Activated CD8-positive, alpha-beta memory T cell treated with anti-CD3 and anti-CD28 coated beads, Interleukin-2, amount 50 U/mL, for 4 hours (primary cell): ENCODE measurements at regions not wholly inside any gene's neighbourhood (a gene's known extent, or its start where the extent isn't known, plus 50 kb on each side); places are given as distances from the start of the nearest gene placed in this dataset.
"Not testable (repeated sequence)": the region's sequence is repeated elsewhere in the genome, so short reads cannot be mapped to it uniquely, and the experiment has no call there.

ENCODE experiments used
- DNase-seq: peaks from one replicate; pipeline ENCODE4 v3.0.0-alpha.2; 2020

DNA sequence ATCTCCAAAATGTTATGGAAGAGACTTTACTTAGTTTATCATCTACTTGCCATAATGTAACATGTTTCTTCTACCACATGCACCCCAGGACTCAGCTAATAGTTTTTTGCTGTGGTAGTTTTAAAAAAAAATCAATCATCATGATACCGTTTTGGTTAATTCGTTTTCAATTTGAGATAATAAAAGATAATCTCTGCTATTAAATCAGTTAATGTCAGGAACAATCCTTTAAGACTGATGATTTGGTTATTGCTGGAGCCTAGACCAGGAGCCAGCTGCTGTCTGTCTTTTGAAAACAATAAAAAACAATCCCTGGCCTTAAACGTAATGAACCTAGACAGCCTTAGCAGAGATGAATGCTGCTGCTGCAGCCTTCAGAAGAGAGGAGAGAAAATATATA lies 403.7 kb downstream of the OXSM start:
- no peak for DNase-seq

DNA sequence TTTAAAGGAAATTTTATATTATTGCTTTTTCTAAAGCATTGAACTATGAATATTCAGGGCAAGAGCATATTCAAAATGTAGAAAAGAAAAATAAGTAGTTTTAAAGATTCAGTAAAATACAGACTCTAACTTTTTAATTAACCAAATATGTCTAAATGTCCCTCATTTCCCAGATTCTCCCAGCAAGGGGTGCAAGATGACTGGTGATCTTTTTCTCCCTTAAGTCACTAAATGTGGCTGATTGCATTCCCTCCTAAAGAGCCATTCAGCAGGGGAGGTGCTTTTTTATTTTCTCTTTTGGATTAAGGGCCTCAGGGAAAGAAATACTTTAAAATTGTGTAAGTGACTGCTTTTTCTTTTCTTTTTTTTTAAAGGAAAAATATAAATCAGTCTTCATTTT lies 406.9 kb downstream of the OXSM start:
- no peak for DNase-seq

DNA sequence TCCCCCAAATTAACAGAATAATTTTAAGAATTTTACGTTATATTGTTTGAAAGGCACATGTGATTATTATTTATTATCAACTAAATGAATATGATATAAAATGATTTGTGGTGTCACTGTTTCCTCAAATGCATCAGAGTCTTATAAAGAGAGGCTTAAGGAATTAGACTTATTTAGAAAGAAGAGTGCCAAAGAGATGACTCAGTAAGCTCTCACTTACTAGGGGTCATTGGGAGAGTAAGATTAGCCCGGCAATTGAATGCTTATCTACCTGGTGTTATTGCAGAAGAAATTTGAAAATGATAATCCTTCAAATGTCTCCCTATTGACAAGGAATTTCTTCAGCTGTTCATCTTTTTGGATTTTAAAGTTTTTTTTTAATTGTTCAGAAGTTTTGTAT lies 408.7 kb downstream of the OXSM start:
- no peak for DNase-seq

DNA sequence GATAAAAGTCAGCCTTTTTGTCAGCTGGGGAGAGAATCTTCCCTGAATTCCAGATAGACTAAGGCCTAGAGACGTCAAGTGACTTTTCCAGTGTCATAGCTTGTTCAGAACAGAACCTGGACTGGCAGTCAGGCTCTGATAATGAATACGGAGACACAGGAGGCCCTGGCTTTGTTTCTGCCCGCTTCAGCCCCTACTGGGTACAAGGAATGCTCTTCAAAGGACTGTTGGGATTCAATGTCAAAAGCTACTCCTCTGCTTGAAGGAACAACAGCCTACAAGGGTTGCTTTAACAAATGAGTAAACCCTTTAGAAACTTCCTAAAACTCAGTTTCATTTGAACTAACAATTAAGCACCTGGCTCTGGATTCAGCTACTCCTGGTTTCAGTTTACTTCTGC lies 412.3 kb downstream of the OXSM start:
- DNase-seq: no peak

DNA sequence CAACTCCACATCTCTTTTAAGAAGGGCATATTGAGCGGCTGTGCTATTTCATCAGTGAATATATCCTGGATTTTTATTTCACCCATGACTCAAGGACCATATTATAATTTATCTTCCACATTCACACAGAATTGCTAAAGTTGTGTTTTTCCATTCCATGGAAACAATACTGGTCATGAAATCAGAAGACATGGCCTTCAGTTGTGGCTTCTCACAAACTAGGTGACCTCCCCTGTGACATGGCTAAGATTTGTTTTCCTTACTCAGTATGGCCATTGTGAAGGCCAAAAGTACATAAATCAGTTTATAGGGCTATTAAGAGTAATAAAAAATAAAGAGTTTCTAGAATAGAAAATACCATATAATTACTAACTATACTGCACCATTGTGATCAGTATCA lies 415.6 kb downstream of the OXSM start:
- no peak for DNase-seq

DNA sequence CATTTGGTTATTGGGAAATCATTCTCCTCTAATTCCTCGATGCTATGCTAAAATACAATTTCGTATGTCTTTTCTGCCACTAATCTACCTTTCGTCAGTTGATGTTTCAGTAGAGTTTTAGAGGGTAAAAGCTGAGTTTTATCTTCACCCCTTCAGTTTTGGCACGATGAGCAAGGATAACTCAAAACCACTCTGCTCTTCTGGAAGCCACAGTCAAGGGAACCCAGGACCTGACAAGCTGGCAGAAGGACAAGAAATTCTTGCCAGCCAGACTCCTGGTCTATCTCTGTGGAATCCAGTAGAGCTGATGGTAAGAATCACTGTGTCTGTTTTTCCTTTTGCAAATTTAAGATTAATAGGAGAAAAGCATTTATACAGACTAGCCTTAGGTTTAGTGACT lies 414.4 kb upstream of the LRRC3B start:
- no peak for DNase-seq

DNA sequence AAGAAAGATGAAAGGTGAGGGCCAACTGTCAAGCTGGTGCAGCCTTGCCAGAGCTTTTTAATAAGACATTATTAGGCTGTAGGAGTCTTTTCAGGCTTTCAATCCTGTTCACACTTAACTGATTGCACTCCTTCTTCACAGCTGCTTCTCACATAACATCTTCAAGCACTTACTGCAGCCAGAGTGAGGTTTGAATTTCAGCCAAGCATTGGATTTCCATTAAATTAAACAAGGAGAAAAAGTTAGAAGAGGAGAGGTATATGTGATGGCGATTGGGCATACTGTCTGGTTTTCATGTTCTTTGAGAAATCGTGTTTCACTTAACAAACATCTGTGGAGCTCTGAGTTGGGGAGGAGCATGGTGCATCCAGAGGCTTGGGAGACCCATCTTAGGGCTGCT lies 392.8 kb upstream of the LRRC3B start:
- no peak for DNase-seq

DNA sequence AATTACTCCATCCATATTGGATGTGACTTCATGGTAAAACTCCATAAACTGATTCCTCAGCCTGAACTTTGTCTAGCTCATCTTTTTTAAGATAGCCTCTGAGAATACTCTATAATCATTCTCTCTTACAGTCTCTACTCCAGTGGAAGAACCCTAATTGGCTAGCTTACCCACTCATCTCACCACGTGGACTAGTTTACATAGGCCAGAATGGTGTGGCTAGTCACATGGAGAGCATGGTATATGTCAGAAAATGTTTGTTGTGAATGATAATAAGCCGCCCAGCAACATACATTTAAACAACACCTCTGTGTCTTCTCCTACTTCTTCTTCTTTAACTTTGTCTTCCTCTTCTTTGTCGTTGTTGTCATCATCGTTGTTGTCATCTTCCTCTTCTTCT lies 389.2 kb upstream of the LRRC3B start:
- DNase-seq: no peak

DNA sequence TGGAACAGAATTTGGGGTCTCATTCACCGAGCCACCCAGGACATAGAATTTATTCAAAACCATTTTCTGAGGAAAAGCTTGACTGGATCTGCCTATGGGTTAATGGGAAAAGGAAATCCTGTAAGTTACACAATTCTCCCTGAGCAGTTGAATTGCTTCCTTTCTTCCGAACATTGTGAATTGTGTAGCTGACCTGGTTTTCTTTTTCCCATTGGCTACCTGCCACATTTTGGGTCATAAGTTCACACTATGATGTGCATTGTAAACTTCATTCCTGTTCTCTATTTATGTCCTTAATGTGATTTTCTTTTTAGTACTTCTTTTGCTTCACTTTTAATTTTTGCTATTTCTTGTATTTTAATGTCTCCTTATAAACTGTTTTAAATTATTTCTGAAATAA lies 386.0 kb upstream of the LRRC3B start:
- no peak for DNase-seq

DNA sequence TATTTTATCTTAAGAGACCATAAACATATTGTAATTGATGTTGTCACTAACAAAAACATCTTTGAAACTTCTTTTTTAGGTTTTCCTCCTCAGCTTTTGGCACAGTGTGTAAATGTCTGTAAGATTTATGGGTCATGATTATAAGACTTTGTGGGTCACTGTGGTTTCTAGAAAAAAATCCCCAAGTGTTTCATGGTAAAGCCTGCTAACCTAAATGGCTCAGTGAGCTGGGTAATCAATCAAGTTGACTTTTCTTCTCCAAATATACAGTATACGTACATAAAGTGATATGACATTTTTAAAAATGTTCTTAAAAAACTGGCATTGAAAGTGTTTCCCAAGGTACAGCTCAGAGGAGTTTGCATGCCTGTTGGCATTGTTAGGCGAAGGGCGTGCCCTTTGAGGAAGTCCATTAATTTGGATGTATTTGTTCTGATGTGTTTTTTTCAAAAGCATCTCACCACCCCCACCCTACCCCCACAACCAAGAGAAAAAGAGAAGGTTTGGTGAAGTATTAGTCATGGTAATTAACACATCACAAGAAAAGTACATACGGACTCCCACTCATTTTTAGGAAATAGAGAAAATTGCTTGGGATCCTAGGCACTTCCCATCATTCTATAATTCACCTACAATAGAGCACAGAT lies 385.4 kb upstream of the LRRC3B start:
- DNase-seq: no peak

DNA sequence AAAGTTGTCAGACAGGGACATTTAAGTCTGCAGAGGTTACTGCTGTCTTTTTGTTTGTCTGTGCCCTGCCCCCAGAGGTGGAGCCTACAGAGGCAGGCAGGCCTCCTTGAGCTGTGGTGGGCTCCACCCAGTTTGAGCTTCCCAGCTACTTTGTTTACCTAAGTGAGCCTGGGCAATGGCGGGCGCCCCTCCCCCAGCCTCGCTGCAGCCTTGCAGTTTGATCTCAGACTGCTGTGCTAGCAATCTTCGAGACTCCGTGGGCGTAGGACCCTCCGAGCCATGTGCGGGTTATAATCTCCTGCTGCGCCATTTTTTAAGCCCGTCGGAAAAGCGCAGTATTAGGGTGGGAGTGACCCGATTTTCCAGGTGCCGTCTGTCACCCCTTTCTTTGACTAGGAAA lies 378.0 kb upstream of the LRRC3B start:
- not testable (repeated sequence) for DNase-seq

DNA sequence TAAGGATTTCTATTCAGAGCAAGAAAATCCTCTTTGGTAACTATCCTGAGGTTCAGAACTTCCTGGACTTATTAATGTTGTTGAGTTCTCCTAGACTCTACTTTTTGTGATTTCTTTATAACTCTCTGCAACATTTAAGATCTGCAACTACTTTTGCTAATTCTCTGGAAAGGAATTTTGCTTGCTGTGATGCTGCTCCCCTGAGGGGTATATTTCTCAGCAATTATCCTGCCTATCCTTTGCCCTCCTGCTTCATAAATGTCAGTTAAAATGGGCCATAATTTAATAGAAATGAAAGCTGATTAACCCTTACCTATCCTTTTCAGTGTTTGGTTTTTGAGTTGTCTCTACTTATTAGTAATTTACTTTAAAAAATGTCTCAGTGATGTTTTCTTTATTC lies 377.3 kb upstream of the LRRC3B start:
- no peak for DNase-seq

DNA sequence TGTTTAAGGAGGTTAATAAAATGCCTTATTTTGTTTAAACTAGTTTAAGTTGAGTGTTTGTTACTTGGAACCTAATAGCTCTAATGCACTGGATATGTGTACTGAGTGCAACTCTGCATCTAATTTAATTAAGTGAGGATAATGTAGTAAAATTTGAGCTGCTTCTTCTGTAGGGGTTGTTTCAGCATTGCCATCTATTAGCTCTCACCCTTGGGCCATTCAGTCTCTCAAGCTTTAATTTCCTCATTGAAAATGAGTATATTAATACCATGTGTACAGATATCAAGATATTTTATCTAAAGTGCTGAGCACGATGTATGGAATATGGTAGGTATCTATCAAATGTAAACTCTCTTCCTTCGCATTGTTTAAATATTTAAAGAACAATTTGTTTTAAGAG lies 375.7 kb upstream of the LRRC3B start:
- no peak for DNase-seq

DNA sequence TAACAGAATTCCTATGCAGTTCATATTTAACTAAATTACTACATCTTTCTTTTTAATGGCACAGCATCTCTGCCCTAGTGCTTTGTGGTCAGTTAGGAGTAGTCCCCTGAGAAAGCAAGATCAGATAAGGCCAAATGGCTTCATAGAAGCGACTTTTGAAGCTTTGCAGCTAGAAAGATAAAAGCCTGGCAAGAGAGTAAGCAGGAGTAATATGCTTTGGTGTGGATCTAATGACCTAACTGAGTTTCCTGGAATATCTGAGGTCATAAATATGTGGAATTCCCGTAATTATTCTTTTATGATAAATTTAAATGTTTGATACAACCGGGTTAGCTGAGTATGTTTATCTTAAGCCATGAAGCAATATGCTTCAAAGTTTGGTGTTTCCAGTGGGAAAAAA lies 374.9 kb upstream of the LRRC3B start:
- DNase-seq: no peak

DNA sequence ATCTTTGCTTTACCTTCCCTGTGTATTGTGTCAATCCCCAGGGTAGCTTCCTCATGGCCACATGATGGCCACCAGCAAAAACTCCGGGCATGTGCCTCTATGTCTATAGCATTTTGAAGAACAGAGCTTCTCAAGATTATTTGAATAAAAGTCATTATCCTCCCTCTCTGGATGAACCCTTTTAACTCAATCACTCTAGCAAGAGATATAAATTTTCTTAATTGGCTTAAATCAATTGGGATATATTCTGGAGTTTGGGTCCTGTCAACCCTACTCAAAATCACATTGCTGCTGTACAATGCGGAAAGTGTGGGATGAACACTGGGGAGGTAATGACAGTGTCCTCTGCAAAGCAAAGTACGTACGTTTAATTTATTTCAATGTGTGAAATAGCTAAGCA lies 370.6 kb upstream of the LRRC3B start:
- DNase-seq: no peak

DNA sequence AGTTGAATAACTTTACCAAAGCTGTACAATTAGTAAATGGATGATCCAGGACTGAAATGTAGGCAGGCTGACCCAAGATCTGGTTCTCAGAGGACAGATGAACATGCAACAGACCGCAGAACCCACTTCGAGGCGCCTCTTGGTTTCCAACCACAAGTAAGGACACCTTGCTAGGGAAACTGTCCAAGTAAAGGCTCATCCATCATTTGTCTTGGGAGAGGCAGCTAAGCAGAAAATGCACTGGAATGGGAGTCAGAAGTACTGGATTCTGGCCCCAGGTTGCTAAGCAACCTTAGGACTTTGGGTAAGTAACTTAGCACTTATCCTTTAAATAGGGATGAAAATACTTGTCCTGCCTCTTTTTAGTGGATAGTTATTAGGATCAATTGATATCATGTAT lies 366.3 kb upstream of the LRRC3B start:
- no peak for DNase-seq

DNA sequence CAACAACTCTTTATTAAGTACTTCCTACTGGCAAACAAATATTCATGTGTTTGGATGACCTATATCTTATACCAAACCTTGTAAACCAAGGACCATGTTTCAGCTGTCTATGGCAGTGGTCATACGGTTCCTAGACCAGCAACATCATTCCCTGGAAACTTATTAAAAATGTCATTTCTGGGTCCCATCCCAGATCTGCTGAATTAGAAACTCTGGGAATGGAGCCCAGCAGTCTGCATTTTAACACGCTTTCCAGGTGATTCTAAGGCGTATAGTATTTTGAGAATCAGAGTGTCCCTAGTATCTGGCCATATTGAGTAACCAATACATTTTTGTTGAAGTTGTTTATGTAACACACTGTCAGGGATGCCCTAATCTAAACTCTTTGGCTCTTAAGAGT lies 363.4 kb upstream of the LRRC3B start:
- no peak for DNase-seq

DNA sequence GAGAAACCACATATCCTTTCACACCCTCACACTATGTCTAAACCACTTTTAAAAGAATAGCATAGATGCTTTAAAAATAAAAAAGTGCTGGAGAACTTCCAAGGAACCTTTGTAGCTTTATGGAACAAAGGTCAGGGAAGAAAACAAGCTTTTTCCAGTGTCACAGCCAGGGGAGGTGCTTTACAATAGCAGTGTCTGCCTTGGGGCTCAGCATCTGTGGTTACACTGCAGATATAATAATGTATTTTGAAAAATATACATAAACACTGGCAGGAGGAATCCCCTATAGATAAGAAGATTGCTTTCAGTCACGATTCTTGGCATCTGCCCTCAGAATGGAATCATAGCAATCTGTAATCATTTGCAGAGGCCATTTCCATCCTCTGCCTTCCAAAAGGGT lies 362.4 kb upstream of the LRRC3B start:
- DNase-seq: no peak

DNA sequence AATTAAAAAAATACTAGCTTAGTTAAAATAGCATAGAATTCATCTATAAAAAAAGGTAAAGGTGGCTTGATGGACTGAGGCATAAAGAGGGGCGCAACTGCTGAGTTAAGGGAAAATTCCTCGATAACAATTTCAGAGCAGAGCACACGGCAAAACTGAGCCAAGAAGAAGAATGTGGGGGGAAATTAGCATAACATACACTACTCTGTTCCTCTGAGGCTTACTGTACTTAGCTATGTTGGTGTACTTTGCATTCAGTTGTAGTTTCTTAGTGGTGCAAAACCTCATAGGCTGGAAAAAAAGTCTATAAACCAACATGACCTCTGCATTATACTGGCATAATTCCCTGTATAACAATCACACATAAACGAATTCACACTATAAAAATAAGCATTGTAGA lies 357.9 kb upstream of the LRRC3B start:
- DNase-seq: no peak

DNA sequence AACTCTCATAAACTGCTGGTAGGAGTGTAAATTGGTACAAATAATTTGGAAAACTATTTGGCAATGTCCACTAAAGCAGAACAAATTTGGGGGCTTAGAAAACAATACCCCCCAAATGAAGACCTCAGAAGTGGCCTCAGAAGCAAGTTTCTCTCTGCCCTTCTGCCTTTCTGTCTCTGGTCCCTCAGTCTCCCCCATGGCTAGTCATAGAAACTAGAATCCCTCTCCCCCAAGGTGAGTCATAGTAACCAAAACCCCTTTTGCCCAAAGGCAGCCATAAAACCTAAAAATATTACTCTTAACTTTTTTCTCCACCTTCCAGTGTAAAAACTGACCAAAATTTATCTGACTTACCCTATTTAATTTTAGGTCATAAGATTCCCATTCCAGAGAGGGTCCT lies 350.7 kb upstream of the LRRC3B start:
- no peak for DNase-seq

DNA sequence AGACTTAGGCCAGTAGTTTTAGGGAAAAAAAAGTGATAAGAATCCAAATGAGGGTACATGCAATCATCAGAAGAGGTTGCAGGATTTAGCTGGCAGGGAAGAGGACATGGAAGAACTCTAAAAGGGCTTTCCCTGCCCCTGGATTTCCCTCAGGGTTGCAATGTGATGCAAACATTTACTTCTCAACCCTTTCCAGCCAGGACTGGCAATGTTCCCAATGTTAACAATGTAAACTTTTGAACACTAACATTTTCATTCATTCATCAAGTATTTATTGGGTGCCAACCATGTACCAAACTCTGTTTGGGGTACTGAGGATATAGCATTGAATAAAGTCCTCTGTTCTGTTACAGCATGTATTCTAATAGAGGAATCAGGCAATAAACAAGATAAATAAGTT lies 349.4 kb upstream of the LRRC3B start:
- DNase-seq: no peak

DNA sequence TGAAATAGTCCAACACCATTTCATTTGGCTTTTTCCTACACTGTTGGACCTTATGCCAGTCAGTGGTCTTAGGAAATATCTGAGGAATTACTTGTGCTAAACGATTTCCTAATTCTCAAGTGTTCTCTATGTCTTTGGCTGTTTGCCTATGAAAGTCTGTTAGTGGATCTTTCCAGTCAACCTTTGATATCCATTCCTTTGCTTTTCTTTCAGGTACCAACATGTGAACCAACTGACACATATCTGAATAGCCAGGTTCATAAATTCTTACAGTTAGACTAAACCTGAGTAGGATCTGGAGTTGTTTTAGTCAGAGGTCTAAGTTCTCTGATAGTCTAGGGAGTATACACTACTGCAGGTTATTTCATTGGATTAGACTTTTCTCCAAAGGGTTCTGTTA lies 343.5 kb upstream of the LRRC3B start:
- DNase-seq: no peak

DNA sequence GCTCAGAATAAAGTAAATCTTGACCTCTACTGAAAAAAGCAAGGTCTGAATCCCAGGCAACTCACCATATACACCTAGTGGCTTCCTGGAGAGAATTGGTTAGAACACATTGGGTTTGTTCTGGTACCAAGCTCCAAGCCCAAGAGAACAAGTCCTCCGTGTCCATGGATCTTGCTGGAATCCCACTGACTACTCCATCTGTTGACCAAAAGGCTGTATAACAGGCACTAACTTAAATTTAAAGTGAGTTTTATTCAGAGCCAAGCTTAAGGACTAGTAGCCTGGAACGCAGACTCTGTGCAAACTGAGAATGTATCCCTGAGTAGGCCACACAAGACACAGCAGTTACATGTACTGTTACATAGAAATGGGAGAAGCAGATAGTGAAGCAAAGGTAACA lies 342.1 kb upstream of the LRRC3B start:
- DNase-seq: no peak

DNA sequence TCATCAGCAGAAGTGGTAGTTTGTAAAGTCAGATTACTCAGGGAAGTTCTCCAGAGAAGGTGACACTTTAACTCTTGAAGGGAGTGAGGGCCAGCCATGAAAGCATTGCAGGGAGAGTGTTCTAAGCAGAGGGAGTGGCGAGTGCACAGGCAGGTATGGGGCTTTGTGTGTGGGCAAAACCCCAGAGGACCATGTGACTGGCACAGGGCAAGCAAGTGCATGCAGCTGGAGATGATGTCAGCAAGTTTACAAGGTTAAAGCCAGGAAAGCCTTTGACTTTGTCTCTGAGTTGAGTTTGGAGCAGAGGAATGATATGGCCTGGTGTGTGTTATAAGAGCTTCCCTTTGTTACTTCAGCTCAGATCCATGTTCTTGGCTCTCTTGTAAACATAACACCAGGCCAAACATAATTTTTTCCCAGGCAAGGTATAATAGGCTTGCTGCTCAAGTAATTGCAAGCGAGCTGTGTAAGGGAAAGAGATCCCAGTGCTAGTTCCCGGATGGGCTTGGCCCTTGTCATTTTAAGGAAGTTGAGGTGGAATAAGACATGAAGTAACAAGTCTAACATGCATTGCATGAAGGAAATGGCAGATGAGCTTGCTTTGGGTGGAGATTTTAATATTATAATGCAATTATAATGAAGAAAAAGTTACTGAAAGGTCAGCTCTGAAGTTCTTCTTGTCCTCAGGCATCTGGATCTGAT lies 341.1 kb upstream of the LRRC3B start:
- DNase-seq: no peak

DNA sequence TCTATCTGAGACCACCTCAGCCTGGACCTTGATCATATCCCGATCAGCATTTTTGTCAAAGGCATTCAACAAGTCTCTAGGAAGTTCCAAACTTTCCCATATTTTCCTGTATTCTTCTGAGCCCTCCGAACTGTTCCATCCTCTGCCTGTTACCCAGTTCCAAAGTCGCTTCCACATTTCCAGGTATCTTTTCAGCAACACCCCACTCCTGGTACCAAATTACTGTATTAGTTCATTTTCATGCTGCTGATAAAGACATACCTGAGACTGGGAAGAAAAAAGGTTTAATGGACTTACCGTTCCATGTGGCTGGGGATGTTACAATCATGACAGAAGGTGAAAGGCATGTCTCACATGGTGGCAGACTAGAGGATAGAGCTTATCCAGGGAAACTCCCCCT lies 338.1 kb upstream of the LRRC3B start:
- DNase-seq: not testable (repeated sequence)
